ENCODE measurements at regions not wholly inside any gene's neighbourhood (a gene's known extent, or its start where the extent isn't known, plus 50 kb on each side); places are given as distances from the start of the nearest gene placed in this dataset.

DNA sequence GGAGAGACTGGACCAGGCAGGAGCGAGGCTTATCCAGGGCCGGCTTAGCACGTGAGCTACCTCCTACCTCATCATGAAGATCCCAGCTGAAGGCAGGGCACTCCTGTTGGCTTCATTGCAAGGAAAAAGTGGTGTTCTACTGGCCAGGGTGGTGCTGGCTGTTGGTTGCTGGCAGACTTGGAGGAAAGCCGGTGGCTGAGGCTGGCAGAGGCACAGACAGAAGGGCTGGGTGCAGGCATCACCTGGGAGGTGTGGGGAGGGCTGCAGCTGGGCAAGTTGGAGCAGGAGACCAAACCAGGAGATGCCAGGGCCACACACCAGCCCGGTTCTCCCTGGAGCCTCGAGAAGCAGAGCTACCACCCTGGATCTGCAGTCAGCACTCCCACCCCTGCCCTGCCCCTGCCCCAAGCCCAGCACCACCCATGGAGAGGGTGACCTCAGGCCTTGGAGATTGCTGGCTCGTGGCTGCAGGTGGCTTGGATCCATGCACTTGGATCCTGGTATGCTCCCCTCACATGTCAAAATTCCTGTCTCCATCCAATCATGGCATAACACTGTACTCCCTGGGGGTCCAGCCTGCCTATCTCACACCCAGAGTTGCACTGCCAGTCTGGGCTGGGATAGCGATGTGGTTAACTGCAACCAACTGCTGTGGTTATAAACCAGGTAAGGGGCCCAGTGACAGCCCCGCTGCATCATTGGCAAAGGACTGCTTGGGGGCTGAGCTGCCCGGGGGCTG lies 49.7 kb downstream of the GLI2 start:
- TF ChIP-seq, protein P1, sequence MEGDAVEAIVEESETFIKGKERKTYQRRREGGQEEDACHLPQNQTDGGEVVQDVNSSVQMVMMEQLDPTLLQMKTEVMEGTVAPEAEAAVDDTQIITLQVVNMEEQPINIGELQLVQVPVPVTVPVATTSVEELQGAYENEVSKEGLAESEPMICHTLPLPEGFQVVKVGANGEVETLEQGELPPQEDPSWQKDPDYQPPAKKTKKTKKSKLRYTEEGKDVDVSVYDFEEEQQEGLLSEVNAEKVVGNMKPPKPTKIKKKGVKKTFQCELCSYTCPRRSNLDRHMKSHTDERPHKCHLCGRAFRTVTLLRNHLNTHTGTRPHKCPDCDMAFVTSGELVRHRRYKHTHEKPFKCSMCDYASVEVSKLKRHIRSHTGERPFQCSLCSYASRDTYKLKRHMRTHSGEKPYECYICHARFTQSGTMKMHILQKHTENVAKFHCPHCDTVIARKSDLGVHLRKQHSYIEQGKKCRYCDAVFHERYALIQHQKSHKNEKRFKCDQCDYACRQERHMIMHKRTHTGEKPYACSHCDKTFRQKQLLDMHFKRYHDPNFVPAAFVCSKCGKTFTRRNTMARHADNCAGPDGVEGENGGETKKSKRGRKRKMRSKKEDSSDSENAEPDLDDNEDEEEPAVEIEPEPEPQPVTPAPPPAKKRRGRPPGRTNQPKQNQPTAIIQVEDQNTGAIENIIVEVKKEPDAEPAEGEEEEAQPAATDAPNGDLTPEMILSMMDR (conservative IDR thresholded peaks at IDR 0.05; ENCODE audit: low read length), result no peak
- no peak for TF ChIP-seq EZH2phosphoT487 (IDR thresholded peaks at IDR 0.05; ENCODE audit: borderline replicate concordance)
